Activated B cell treated with CpG ODN at 0.5 μM for 24 hours (primary cell): ENCODE measurements at regions not wholly inside any gene's neighbourhood (a gene's known extent, or its start where the extent isn't known, plus 50 kb on each side); places are given as distances from the start of the nearest gene placed in this dataset.

Experiments used
- ATAC-seq: fragments of 200-7000 bp; cut with Tn5 transposase; one replicate; pipeline ENCODE4 v1.10.0; 2021; ENCODE audit warnings: low read depth, mild to moderate bottlenecking, moderate library complexity
- CTCF ChIA-PET: fragments of 350-600 bp; sonication (Branson Sonifier 250); formaldehyde crosslinking; loops from one replicate; lab custom pipeline; 2021; ENCODE audit warnings: antibody characterized with exemption; lab: Charles Lee
- POLR2A ChIA-PET: fragments of 350-600 bp; sonication (Branson Sonifier 250); formaldehyde crosslinking; loops from one replicate; lab custom pipeline; 2021; ENCODE audit warnings: antibody characterized with exemption; lab: Charles Lee
- DNase-seq: peaks from one replicate; pipeline ENCODE4 v3.0.0; 2022
- H3K27ac Mint-ChIP-seq: one replicate; pipeline ENCODE4 v1.8.0; 2020; ENCODE audit warnings: mixed read lengths
- H3K27me3 Mint-ChIP-seq: one replicate; pipeline ENCODE4 v1.8.0; 2021; ENCODE audit warnings: mixed read lengths
- H3K36me3 Mint-ChIP-seq: one replicate; pipeline ENCODE4 v1.8.0; 2021; ENCODE audit warnings: low read depth, mixed read lengths
- H3K4me1 Mint-ChIP-seq: one replicate; pipeline ENCODE4 v1.8.0; 2021; ENCODE audit warnings: mixed read lengths
- H3K4me3 Mint-ChIP-seq: one replicate; pipeline ENCODE4 v1.8.0; 2020; ENCODE audit warnings: mild to moderate bottlenecking, mixed read lengths
- H3K9me3 Mint-ChIP-seq: one replicate; pipeline ENCODE4 v1.8.0; 2020; ENCODE audit warnings: mixed read lengths
- intact Hi-C: fragments of 100-400 bp; cut with micrococcal nuclease; formaldehyde crosslinking; loops from one replicate; pipeline ENCODE4 v1.15.1; 2024
- TF ChIP-seq, protein P1 (sequence below): fragments of 200-600 bp; IDR thresholded peaks from one replicate; pipeline ENCODE4 v1.8.0; 2022; ENCODE audit warnings: antibody characterized with exemption, mild to moderate bottlenecking

DNA sequence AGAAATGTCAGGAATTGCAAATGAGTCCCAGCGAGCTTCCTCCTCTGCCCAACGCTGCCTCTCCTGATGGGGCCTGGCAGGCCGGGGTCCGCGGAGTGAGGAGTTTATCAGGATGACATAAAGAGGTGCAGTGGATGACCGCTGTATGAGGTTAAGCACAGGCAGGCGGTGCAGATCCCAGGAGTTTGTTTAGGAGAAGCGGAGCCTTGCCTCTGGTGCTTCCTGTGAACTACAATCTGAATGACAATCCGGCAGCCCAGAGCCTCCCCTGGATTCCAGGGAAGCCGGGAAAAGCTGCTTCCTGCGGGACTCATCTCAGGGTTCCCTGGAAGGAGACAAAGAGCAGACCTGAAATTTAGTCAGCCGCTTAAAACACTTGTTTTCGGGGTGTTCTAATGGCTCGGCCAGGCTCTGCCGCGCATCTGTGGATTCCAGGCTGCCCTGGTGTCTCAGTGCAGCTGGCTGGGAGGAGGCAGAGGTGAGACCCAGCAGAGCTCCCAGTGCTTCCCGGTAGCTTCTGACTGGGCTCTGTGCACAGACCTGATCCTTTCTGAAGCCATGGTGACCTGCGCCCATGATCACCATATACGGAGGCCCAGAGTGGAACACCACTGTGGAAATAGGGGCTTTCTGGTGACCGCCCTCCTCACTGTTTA, 69.8 kb upstream of the IRX4 start:
- ChIA-PET CTCF (no interaction called here), POLR2A (no interaction called here)
- no peak overlapping the region for H3K27ac Mint-ChIP-seq
- peaks cover 11% of the 10 kb centered on the region for H3K27me3 Mint-ChIP-seq
- no peak for ATAC-seq
- no peak overlapping the region for H3K4me3 Mint-ChIP-seq
- H3K9me3 Mint-ChIP-seq = no peaks in the 10 kb centered on the region
- intact Hi-C loops = no loop called here
- H3K36me3 Mint-ChIP-seq = no peaks in the 10 kb centered on the region
- DNase-seq = no peak
- TF ChIP-seq, protein P1, sequence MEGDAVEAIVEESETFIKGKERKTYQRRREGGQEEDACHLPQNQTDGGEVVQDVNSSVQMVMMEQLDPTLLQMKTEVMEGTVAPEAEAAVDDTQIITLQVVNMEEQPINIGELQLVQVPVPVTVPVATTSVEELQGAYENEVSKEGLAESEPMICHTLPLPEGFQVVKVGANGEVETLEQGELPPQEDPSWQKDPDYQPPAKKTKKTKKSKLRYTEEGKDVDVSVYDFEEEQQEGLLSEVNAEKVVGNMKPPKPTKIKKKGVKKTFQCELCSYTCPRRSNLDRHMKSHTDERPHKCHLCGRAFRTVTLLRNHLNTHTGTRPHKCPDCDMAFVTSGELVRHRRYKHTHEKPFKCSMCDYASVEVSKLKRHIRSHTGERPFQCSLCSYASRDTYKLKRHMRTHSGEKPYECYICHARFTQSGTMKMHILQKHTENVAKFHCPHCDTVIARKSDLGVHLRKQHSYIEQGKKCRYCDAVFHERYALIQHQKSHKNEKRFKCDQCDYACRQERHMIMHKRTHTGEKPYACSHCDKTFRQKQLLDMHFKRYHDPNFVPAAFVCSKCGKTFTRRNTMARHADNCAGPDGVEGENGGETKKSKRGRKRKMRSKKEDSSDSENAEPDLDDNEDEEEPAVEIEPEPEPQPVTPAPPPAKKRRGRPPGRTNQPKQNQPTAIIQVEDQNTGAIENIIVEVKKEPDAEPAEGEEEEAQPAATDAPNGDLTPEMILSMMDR = no peak
- H3K4me1 Mint-ChIP-seq = no peaks in the 10 kb centered on the region

DNA sequence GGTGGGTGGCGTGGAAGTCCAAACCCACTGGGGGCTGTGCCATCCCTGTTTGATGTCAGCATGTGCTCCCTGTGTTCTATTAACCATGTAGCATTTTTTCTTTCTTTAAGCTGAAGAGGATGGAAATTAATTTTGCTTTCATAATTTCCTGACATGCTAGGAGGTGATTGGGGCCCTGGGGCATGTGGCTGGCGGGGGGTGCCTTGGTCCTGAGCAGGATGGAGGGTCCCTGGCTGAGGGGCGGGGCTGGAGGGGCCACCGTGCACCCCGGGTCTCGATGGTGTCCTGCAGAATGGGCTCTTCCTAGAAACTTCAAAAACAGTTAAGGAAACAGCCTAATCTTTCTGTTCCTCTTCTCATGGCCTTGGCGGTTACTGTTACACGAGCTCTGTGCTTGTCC, 69.3 kb upstream of the IRX4 start:
- ChIA-PET POLR2A (no interaction called here), CTCF (no interaction called here)
- Mint-ChIP-seq H3K4me3 (no peak overlapping the region), H3K4me1 (no peaks in the 10 kb centered on the region), H3K9me3 (no peaks in the 10 kb centered on the region), H3K36me3 (no peaks in the 10 kb centered on the region), H3K27me3 (peaks cover 12% of the 10 kb centered on the region), H3K27ac (no peak overlapping the region)
- intact Hi-C loops = no loop called here
- ATAC-seq (no peak), DNase-seq (no peak)
- TF ChIP-seq, protein P1 = no peak

GRCh38 chr5:1951165-1951816, 68.6 kb upstream of the IRX4 start:
- H3K27me3 Mint-ChIP-seq = peaks cover 15% of the 10 kb centered on the region
- H3K9me3 Mint-ChIP-seq = no peaks in the 10 kb centered on the region

DNA sequence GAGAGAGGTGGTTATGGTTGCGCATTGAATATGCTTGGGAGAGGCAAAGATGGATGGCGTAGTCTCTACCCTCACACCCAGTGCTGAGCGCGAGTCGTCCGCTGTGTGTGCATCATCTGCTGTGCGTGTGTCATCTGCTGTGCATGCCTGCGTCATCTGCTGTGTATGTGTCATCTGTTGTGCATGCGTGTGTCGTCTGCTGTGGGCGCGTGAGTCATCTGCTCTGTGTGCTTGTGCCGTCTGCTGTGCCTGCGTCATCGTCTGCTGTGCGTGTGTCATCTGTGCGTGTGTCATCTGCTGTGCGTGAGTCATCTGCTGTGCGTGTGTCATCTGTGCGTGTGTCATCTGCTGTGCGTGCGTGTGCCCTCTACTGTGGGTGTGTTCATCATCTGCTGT, 68.0 kb upstream of the IRX4 start:
- no peak for DNase-seq
- Mint-ChIP-seq H3K36me3 (no peaks in the 10 kb centered on the region), H3K27ac (no peak overlapping the region), H3K4me3 (no peak overlapping the region), H3K27me3 (peaks cover 15% of the 10 kb centered on the region), H3K9me3 (no peaks in the 10 kb centered on the region), H3K4me1 (no peaks in the 10 kb centered on the region)
- no peak for ATAC-seq
- TF ChIP-seq, protein P1 = no peak
- POLR2A ChIA-PET = no interaction called here
- CTCF ChIA-PET = no interaction called here
- intact Hi-C loops = no loop called here

More at GRCh38 chr5:1951165-1951816, 68.6 kb upstream of the IRX4 start:
- ATAC-seq (no peak), DNase-seq (no peak)
- Mint-ChIP-seq H3K4me1 (no peaks in the 10 kb centered on the region), H3K27ac (no peak overlapping the region), H3K36me3 (no peaks in the 10 kb centered on the region), H3K4me3 (no peak overlapping the region)
- intact Hi-C loops = no loop called here
- TF ChIP-seq, protein P1 = no peak
- ChIA-PET CTCF (no interaction called here), POLR2A (no interaction called here)

DNA sequence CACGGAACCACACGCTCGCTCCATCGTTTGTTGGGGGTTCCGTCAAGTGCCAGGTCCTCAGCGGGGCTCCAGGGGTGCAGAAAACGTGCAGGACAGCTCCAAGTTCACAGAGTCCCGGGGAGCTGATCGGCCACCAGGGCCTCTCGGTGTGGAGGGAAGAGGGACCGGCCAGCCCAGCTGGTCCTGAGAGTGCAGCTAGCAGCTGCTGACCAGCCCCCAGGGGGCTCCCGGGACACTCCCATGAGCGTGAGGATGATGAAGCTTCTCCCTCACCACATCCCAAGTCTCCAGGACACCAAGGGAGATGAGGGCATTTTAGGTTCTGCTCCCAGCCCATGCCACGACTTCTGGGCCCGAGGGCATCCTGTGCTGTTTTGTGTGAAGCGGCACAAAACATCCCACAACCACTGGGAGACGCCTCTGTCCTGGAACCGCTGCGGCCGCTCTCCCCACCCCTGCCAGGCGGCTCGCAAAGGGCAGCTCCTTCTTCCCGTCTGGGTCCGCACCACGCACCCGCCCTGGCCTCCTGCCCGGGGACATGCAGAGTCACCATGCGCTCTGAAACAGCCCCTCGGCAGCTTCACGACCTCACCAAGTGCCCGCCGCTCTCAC, 67.5 kb upstream of the IRX4 start:
- no peak overlapping the region for H3K4me3 Mint-ChIP-seq
- no peaks in the 10 kb centered on the region for H3K9me3 Mint-ChIP-seq
- CTCF ChIA-PET = no interaction called here
- TF ChIP-seq, protein P1 = no peak
- POLR2A ChIA-PET = no interaction called here
- no peak for ATAC-seq
- no peaks in the 10 kb centered on the region for H3K4me1 Mint-ChIP-seq
- intact Hi-C loops = no loop called here
- no peak overlapping the region for H3K27ac Mint-ChIP-seq
- no peaks in the 10 kb centered on the region for H3K36me3 Mint-ChIP-seq
- DNase-seq = no peak
- peaks cover 15% of the 10 kb centered on the region for H3K27me3 Mint-ChIP-seq
